Epithelial cell of prostate (primary cell): ENCODE measurements at regions not wholly inside any gene's neighbourhood (a gene's known extent, or its start where the extent isn't known, plus 50 kb on each side); places are given as distances from the start of the nearest gene placed in this dataset.
"Not testable (repeated sequence)": the region's sequence is repeated elsewhere in the genome, so short reads cannot be mapped to it uniquely, and the experiment has no call there.

Experiments used
- DNase-seq: peaks from one replicate; pipeline ENCODE4 v3.0.0-alpha.2; 2011; ENCODE audit warnings: low read depth, low spot score
- H3K27ac ChIP-seq: fragments of 450-650 bp; 2 replicates; pipeline ENCODE4 v1.5.1; 2017; ENCODE audit warnings: mild to moderate bottlenecking

- no peak for DNase-seq
- no peak overlapping the region for H3K27ac ChIP-seq
These were observed 123.0 kb downstream of the PMAIP1 start for GRCh38 chr18:60022671-60023276.

- no peak for DNase-seq
- H3K27ac ChIP-seq: no peak overlapping the region
These were observed 121.8 kb downstream of the PMAIP1 start for GRCh38 chr18:60021556-60021955.

- no peak overlapping the region for H3K27ac ChIP-seq
- no peak for DNase-seq
These were observed 120.5 kb downstream of the PMAIP1 start for GRCh38 chr18:60020107-60020925.

GRCh38 chr18:60019463-60019840, 119.7 kb downstream of the PMAIP1 start:
- H3K27ac ChIP-seq: peak overlapping the region; percentile 73
- DNase-seq: peak; percentile 36

GRCh38 chr18:60018618-60019462, 119.0 kb downstream of the PMAIP1 start:
- H3K27ac ChIP-seq: peak overlapping the region; percentile 73
- DNase-seq: no peak

- H3K27ac ChIP-seq, DNase-seq: not testable (repeated sequence)
These were observed 118.3 kb downstream of the PMAIP1 start for GRCh38 chr18:60018134-60018533.

- H3K27ac ChIP-seq: no peak overlapping the region
- no peak for DNase-seq
These were observed 117.6 kb downstream of the PMAIP1 start for GRCh38 chr18:60017371-60017770.

GRCh38 chr18:60015826-60016225, 116.0 kb downstream of the PMAIP1 start:
- not testable (repeated sequence) for H3K27ac ChIP-seq, DNase-seq

- H3K27ac ChIP-seq, DNase-seq: not testable (repeated sequence)
These were observed 113.4 kb downstream of the PMAIP1 start for GRCh38 chr18:60013148-60013547.

- DNase-seq: no peak
- no peak overlapping the region for H3K27ac ChIP-seq
These were observed 111.2 kb downstream of the PMAIP1 start for GRCh38 chr18:60010984-60011383.

GRCh38 chr18:60010513-60010912, 110.7 kb downstream of the PMAIP1 start:
- H3K27ac ChIP-seq: no peak overlapping the region
- DNase-seq: no peak

GRCh38 chr18:60007661-60008060, 107.9 kb downstream of the PMAIP1 start:
- DNase-seq: no peak
- H3K27ac ChIP-seq: no peak overlapping the region

- DNase-seq: no peak
- no peak overlapping the region for H3K27ac ChIP-seq
These were observed 103.9 kb downstream of the PMAIP1 start for GRCh38 chr18:60003610-60004185.

GRCh38 chr18:59996370-59996966, 96.7 kb downstream of the PMAIP1 start:
- H3K27ac ChIP-seq: no peak overlapping the region
- no peak for DNase-seq

GRCh38 chr18:59994357-59994756, 94.6 kb downstream of the PMAIP1 start:
- DNase-seq: no peak
- no peak overlapping the region for H3K27ac ChIP-seq

- H3K27ac ChIP-seq: no peak overlapping the region
- no peak for DNase-seq
These were observed 93.8 kb downstream of the PMAIP1 start for GRCh38 chr18:59993560-59993959.

- DNase-seq: no peak
- no peak overlapping the region for H3K27ac ChIP-seq
These were observed 90.5 kb downstream of the PMAIP1 start for GRCh38 chr18:59990121-59990823.

GRCh38 chr18:59988098-59988706, 88.4 kb downstream of the PMAIP1 start:
- H3K27ac ChIP-seq: no peak overlapping the region
- DNase-seq: no peak

- DNase-seq: no peak
- no peak overlapping the region for H3K27ac ChIP-seq
These were observed 87.3 kb downstream of the PMAIP1 start for GRCh38 chr18:59987102-59987501.
